HG02678 (cell line): ENCODE measurements at regions not wholly inside any gene's neighbourhood (a gene's known extent, or its start where the extent isn't known, plus 50 kb on each side); places are given as distances from the start of the nearest gene placed in this dataset.
"Not testable (repeated sequence)": the region's sequence is repeated elsewhere in the genome, so short reads cannot be mapped to it uniquely, and the experiment has no call there.

Experiments used
- ATAC-seq: cut with Tn5 transposase; IDR thresholded peaks from one replicate; pipeline ENCODE4 v1.9.1; 2021; ENCODE audit warnings: mild to moderate bottlenecking, moderate library complexity; ENCODE audit not compliant: unreplicated experiment

GRCh38 chr1:67610450-67610849 is 74.6 kb upstream of the GADD45A start:
- peak; percentile 10 for ATAC-seq

GRCh38 chr1:67611846-67612245 is 73.2 kb upstream of the GADD45A start:
- ATAC-seq: no peak

DNA sequence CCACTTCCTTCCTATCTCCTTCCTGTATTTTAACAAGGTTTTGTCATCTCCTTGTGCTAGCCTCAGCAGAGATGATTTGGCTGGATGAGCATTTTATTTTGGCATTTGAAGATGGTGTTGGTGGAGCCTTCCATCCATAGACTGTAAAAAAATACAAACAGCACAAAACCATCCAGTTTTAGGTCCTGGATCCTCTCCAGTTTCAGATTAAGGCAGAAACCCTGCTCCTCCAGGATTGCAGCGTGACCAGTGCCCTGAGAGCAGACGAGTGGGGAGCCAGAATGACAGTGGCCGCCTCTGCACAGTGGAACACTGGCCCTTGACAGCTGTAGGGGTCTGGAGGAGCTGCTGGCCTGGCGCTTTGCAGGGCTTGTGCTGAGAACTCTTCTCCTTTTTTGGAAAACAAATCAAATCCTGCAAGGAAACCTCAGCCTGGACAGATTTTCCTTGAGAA is 72.2 kb upstream of the GADD45A start:
- no peak for ATAC-seq

DNA sequence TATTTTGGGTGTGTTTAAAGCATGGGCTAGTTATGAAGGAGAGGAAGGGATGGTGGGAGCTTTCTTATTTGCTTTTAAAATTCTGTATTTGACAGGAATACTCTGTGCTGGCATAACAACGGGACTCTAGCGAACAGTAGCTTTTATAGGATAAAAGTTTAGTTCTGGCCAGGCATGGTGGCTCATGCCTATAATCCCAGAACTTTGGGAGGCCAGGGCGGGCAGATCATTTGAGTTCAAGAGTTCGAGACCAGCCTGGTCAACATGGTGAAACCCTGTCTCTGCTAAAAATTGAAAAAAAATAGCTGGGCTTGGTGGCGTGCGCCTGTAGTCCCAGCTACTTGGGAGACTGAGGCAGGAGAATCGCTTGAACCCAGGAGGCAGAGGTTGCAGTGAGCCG is 71.5 kb upstream of the GADD45A start:
- not testable (repeated sequence) for ATAC-seq

- no peak for ATAC-seq
Measured at GRCh38 chr1:67614511-67614934, 70.5 kb upstream of the GADD45A start.

GRCh38 chr1:67615886-67616285 is 69.1 kb upstream of the GADD45A start:
- ATAC-seq: no peak

DNA sequence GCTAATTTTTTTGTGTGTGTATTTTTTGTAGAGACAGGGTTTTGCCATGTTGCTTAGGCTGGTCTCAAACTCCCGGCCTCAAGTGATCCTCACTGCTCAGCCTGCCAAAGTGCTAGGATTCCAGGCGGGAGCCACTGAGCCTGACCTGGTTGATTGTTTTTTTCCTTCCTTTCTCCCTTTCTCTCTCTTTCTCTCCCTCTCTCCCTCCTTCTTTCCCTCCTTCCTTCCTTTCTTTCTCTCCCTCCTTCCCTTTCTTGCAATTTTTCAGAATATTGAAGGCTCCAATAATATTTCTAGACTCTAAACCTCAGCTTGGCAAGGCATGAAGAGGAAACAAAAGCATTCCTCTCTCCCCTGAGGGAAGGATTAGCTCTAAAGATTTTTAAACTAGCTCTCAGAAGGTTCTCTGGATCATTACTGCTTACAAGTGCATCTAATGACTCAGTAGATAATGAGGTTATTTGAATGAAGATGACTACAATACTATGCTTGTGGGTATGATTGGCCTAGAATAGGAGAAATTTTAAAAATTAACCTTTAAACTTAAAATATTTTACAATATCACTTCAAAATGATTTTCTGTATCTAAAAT is 68.5 kb upstream of the GADD45A start:
- ATAC-seq: no peak

DNA sequence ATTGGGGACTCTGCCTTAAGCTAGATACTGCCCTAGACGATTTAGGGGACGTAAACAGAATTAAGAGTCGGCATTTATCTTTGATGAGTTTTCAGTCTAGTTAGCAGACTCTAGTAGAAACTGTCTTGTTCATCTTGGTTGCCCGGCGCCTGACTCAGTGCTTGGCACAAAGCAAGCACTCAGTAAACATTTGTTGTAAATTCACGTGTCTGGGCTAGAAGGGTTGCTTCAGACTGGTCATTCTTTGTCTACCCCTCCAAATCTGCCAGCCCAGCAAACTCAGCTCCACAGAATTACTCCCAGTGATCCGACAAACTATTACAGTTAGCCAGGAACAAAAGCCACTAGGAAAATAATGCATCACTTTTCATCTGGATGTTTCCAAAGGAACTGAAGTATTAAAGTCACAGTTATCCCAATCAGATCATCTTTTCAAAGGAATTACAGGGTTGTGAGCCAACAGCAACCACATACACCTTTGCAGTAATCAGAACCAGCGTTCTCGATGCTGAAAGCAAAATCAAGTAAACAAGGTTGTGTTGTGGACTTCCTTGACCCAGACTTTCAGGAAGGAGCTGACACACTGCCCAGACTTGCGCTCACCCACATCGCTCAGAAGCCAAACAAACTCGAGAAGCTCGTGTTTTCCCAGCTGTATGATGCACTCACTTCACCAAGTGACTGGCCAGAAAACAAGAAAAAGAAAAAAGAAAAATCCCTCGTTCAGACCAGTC is 66.5 kb upstream of the GADD45A start:
- no peak for ATAC-seq

DNA sequence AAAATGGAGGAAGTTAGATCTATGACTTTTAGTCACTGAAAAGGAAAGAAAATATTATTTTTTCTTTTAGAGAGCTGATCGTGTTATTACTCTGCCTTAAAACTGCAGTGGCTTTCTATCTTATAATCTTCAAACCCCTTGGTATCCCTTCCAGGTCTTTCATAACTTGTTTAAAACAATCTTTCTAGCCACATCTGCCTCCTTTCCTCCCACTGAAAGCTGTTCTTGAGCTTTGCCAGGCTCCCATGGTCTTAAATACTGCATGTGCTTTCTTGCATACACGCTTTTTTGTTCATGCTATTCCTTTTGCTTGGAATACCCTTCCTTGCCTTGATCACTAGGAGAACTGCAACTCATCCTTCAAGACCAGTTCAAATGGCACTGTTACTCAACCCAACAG is 65.9 kb upstream of the GADD45A start:
- no peak for ATAC-seq

DNA sequence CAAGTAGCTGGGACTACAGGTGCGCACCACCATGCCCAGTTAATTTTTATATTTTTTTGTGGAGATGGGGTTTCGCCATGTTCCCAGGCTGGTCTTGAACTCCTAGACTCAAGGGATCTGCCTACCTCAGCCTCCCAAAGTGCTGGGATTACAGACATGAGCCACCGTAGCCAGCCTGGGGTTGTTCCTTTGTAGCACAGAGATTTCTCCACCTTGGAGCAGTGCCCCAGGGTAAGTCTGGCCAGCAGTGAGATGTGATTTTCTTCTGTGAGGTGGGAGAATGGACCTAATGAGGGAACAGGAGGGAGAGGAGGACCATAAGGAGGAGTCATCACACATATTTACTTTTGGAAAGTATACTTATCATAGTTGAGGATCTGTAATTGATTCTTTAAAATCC is 61.1 kb upstream of the GADD45A start:
- ATAC-seq: no peak

- ATAC-seq: no peak
Measured at GRCh38 chr1:67624680-67625079, 60.3 kb upstream of the GADD45A start.

DNA sequence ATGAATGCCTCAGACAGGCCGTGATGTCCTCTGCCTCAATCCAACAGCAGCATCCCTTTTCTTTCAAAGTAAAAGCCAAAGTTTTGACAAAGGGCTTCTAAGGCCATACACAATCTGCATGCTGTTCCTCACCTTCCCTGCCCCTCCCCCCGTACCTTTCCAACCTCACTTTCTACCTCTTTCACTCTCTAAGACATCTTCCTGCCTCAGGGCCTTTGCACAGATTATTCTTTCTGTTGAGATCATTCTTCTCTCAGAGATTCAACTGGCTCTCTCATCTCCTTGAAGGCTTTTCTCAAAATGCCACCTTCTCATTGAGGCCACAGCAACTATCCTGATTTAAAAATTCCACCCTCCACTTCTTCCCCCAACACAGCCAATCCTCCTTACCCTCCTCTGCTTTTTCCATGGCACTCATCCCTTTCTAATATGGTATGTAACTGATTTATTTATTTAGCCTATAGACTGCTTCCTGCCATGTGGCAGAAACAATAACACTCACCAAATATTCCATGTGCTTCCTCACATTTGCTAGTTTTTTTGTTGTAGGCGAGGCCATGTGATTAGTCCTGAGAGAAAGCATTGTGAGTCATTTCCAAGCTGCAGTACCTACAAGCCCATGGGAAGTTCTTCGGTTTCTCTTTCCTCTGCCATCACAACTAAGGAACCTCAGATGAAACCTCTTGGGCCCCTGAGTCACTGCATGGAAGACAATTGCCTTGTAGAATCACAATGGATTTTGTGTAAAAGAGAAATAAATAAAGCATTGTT is 58.7 kb upstream of the GADD45A start:
- no peak for ATAC-seq

DNA sequence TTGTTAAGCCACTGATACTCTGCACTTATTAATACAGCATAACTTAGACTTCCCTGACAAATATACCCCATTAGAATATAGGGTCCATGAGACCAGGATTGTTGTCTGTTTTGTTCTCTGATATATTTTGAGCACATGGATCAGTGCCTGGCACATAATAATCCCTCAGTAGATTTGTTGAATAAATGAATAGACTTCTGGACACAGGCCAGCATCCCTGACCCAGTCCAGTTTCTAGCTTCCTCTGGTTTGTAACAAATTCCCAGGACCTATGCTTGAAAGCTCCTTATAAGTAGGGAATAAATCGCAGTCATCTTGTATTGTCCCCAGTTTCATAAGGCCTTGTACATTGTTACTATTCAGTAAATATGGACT is 58.2 kb upstream of the GADD45A start:
- no peak for ATAC-seq

GRCh38 chr1:67627336-67627735 is 57.7 kb upstream of the GADD45A start:
- ATAC-seq: no peak

- ATAC-seq: no peak
Measured at GRCh38 chr1:67627906-67628305, 57.1 kb upstream of the GADD45A start.

- no peak for ATAC-seq
Measured at GRCh38 chr1:67629370-67630075, 55.5 kb upstream of the GADD45A start.

DNA sequence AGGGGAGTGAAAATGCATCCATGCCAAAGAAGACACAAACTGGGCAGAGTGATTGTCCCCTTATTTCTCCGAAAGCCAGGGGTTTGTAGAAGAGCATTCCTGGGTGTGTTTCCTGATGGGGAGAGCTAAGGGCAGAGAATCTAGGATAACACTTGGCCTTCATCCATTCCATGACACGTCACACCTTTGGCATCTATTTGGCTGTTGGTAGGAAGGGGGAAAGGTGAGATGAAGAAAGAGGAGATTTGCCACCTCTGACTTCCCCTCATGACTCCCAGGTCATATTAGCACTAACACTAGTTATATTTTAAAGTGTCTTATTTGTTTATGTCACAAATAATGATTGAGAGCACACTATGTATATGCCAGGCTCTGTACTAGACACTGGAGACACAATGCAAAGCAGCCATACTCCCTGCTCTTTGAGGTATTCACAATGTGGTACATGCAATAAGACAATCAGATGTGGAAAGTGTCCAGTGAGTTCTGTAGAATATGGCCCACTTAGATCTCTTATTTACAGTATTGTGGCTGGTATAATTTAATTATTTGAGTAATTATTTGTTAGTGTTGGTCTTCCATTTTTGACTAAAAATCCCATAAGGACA is 54.5 kb upstream of the GADD45A start:
- no peak for ATAC-seq

GRCh38 chr1:67632356-67632755 is 52.6 kb upstream of the GADD45A start:
- ATAC-seq: no peak

DNA sequence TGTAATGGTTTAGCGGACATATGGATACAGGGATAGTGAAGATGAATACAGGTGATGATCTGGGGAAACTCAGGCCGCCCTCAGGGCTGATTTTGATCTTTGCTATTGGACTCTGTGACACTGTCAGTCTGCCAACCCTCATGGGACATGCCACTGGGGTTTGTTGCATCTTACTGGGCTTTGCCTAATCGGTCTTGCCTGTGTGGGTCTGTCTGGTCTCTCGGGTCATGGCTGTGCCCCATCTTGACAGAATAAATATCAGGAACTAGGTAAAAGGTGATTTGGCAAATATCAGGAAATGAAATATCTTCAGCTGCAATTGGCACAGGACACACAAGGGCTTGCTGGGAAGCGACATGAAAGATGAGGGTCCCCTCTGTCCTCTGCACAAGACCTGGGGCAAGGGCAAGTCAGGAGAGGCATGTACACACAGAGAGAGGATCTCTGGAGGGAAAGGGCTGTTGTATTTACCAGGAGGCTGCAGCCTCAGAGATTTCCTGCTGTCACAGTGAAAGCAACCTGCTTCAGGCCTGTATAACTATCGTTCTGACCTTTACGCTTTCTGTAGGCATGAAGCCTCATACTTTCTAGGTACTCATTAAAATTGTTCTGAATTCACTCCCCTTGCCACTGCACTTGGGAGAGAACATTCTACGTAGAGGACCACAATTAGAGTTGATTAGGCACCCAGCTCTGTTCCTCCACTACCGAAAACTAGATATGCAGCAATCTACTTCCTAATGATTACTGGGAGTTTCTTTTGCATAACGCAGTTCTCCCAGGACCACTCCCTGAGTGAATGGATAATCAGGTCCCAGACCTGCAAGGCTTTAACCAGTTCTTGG is 52.0 kb upstream of the GADD45A start:
- no peak for ATAC-seq

GRCh38 chr1:67634396-67634935 is 50.5 kb upstream of the GADD45A start:
- ATAC-seq: no peak
